HL-60 (cell line): ENCODE measurements at regions not wholly inside any gene's neighbourhood (a gene's known extent, or its start where the extent isn't known, plus 50 kb on each side); places are given as distances from the start of the nearest gene placed in this dataset.

Source experiments
- CTCF ChIP-seq: IDR thresholded peaks from one replicate; pipeline ENCODE4 v1.5.1; 2011; ENCODE audit warnings: low read length, control low read depth, inconsistent platforms; ENCODE audit not compliant: insufficient read depth
- GABPA ChIP-seq: IDR thresholded peaks from 2 replicates; pipeline ENCODE4 v1.6.1; 2012; ENCODE audit warnings: low read depth
- POLR2AphosphoS5 ChIP-seq: IDR thresholded peaks from 2 replicates; pipeline ENCODE4 v1.6.1; 2012; ENCODE audit warnings: low read depth
- REST ChIP-seq: IDR thresholded peaks from 2 replicates; pipeline ENCODE4 v1.6.1; 2012; ENCODE audit warnings: low read depth; ENCODE audit not compliant: insufficient replicate concordance
- SPI1 ChIP-seq: IDR thresholded peaks from 2 replicates; pipeline ENCODE4 v1.6.1; 2012; ENCODE audit warnings: low read depth, mild to moderate bottlenecking, borderline replicate concordance

- TF ChIP-seq CTCF (no peak), POLR2AphosphoS5 (no peak), REST (no peak), GABPA (no peak), SPI1 (no peak)
These were observed 105.4 kb upstream of the MED13L start for GRCh38 chr12:116382686-116383530.
